EL (cell line): ENCODE measurements at regions not wholly inside any gene's neighbourhood (a gene's known extent, or its start where the extent isn't known, plus 50 kb on each side); places are given as distances from the start of the nearest gene placed in this dataset.

Experiments used
- DNase-seq: peaks from one replicate; pipeline ENCODE4 v3.0.0-alpha.2; 2016

GRCh38 chr2:66692521-66693054 lies 257.7 kb downstream of the MEIS1 start:
- no peak for DNase-seq

GRCh38 chr2:66693076-66693965 lies 258.4 kb downstream of the MEIS1 start:
- no peak for DNase-seq

- no peak for DNase-seq
Observed at GRCh38 chr2:66694087-66694860, 259.3 kb downstream of the MEIS1 start.

GRCh38 chr2:66695226-66695735 lies 260.4 kb downstream of the MEIS1 start:
- DNase-seq = no peak

GRCh38 chr2:66696374-66696773 lies 261.4 kb downstream of the MEIS1 start:
- no peak for DNase-seq

- DNase-seq = no peak
Observed at GRCh38 chr2:66696886-66697285, 262.0 kb downstream of the MEIS1 start.

GRCh38 chr2:66697366-66697765 lies 262.4 kb downstream of the MEIS1 start:
- DNase-seq = no peak

- no peak for DNase-seq
Observed at GRCh38 chr2:66698091-66698490, 263.2 kb downstream of the MEIS1 start.

- no peak for DNase-seq
Observed at GRCh38 chr2:66698576-66699239, 263.8 kb downstream of the MEIS1 start.

GRCh38 chr2:66699416-66699792 lies 264.5 kb downstream of the MEIS1 start:
- DNase-seq = no peak

GRCh38 chr2:66699793-66700676 lies 265.1 kb downstream of the MEIS1 start:
- no peak for DNase-seq

- no peak for DNase-seq
Observed at GRCh38 chr2:66700677-66701066, 265.7 kb downstream of the MEIS1 start.

GRCh38 chr2:66701251-66701650 lies 266.3 kb downstream of the MEIS1 start:
- no peak for DNase-seq

GRCh38 chr2:66701656-66702055 lies 266.7 kb downstream of the MEIS1 start:
- DNase-seq = no peak

GRCh38 chr2:66702301-66702700 lies 267.4 kb downstream of the MEIS1 start:
- no peak for DNase-seq

- DNase-seq = no peak
Observed at GRCh38 chr2:66704786-66705185, 269.9 kb downstream of the MEIS1 start.

GRCh38 chr2:66714610-66715009 lies 279.7 kb downstream of the MEIS1 start:
- peak; percentile 32 for DNase-seq

- DNase-seq = peak; percentile 28
Observed at GRCh38 chr2:66717218-66717905, 282.4 kb downstream of the MEIS1 start.

GRCh38 chr2:66717973-66718372 lies 283.0 kb downstream of the MEIS1 start:
- DNase-seq = no peak

GRCh38 chr2:66721776-66722175 lies 286.9 kb downstream of the MEIS1 start:
- no peak for DNase-seq

- no peak for DNase-seq
Observed at GRCh38 chr2:66724241-66724640, 289.3 kb downstream of the MEIS1 start.
